Activated CD4-positive, CD25-positive, alpha-beta regulatory T cell treated with anti-CD3 and anti-CD28 coated beads, Interleukin-2, amount 50 U/mL, for 72 hours (primary cell): ENCODE measurements at regions not wholly inside any gene's neighbourhood (a gene's known extent, or its start where the extent isn't known, plus 50 kb on each side); places are given as distances from the start of the nearest gene placed in this dataset.

ENCODE experiments used
- DNase-seq: peaks from one replicate; pipeline ENCODE4 v3.0.0; 2021

GRCh38 chr6:29884261-29884660 lies 56.6 kb downstream of the HLA-G start:
- no peak for DNase-seq

GRCh38 chr6:29886701-29887100 lies 55.6 kb upstream of the HLA-A start:
- no peak for DNase-seq

- peak; percentile 36 for DNase-seq
These were observed 55.0 kb upstream of the HLA-A start for GRCh38 chr6:29887330-29887818.

- DNase-seq: peak; percentile 93
These were observed 54.2 kb upstream of the HLA-A start for GRCh38 chr6:29887819-29888776.
